MM.1S (cell line): ENCODE measurements at regions not wholly inside any gene's neighbourhood (a gene's known extent, or its start where the extent isn't known, plus 50 kb on each side); places are given as distances from the start of the nearest gene placed in this dataset.

Experiments
- CTCF ChIP-seq: fragments of 300-600 bp; sonication (generic); IDR thresholded peaks from 2 replicates; pipeline ENCODE4 v1.5.1; 2016; ENCODE audit warnings: antibody characterized with exemption, low read length, mixed read lengths
- EZH2 ChIP-seq: fragments of 300-600 bp; sonication (generic); optimal IDR thresholded peaks from 2 replicates; pipeline ENCODE3; 2017; ENCODE audit warnings: low read depth, mild to moderate bottlenecking, antibody characterized with exemption, low read length, mixed read lengths
- EZH2phosphoT487 ChIP-seq: fragments of 300-600 bp; sonication (generic); IDR thresholded peaks from 2 replicates; pipeline ENCODE4 v1.6.1; 2018; ENCODE audit warnings: antibody characterized with exemption, low read length

GRCh38 chr10:107425931-107426553 is 261.5 kb upstream of the SORCS1 start:
- TF ChIP-seq CTCF (no peak), EZH2 (no peak), EZH2phosphoT487 (no peak)
